ENCODE measurements at regions not wholly inside any gene's neighbourhood (a gene's known extent, or its start where the extent isn't known, plus 50 kb on each side); places are given as distances from the start of the nearest gene placed in this dataset.

- no peak for TF ChIP-seq CTCF (IDR thresholded peaks at IDR 0.05)
- intact Hi-C loops (cut with DNase I), result no loop called here
- Histone ChIP-seq H3K4me1 (no peaks in the 10 kb centered on the region), H3K27ac (no peak overlapping the region), H3K9me3 (no peaks in the 10 kb centered on the region), H3K4me3 (no peak overlapping the region), H3K9ac (ENCODE audit: low read depth in 2 of 2, low read length in 2 of 2) (no peak overlapping the region), H3K27me3 (no peaks in the 10 kb centered on the region), H3K36me3 (no peaks in the 10 kb centered on the region)
- no peak for DNase-seq
These were observed 101.2 kb upstream of the STXBP5 start for GRCh38 chr6:147103007-147103406.

GRCh38 chr6:147103694-147104093, 100.5 kb upstream of the STXBP5 start:
- no peaks in the 10 kb centered on the region for H3K9me3 ChIP-seq
- intact Hi-C loops (cut with DNase I), result no loop called here
- H3K36me3 ChIP-seq, result no peaks in the 10 kb centered on the region
- H3K4me1 ChIP-seq, result no peaks in the 10 kb centered on the region
- H3K27me3 ChIP-seq, result no peaks in the 10 kb centered on the region
- H3K9ac ChIP-seq (ENCODE audit: low read depth in 2 of 2, low read length in 2 of 2), result no peak overlapping the region
- no peak overlapping the region for H3K27ac ChIP-seq
- DNase-seq, result no peak
- H3K4me3 ChIP-seq, result no peak overlapping the region
- TF ChIP-seq CTCF (IDR thresholded peaks at IDR 0.05), result no peak

GRCh38 chr6:147105786-147106185, 98.4 kb upstream of the STXBP5 start:
- no peak overlapping the region for H3K27ac ChIP-seq
- TF ChIP-seq CTCF (IDR thresholded peaks at IDR 0.05), result no peak

GRCh38 chr6:147106759-147107401, 97.3 kb upstream of the STXBP5 start:
- Histone ChIP-seq H3K36me3 (no peaks in the 10 kb centered on the region), H3K27ac (no peak overlapping the region), H3K4me3 (no peak overlapping the region), H3K4me1 (no peaks in the 10 kb centered on the region), H3K27me3 (no peaks in the 10 kb centered on the region), H3K9me3 (no peaks in the 10 kb centered on the region), H3K9ac (ENCODE audit: low read depth in 2 of 2, low read length in 2 of 2) (no peak overlapping the region)
- DNase-seq, result no peak
- intact Hi-C loops (cut with DNase I), result no loop called here
- TF ChIP-seq CTCF (IDR thresholded peaks at IDR 0.05), result no peak

More at GRCh38 chr6:147105786-147106185, 98.4 kb upstream of the STXBP5 start:
- Histone ChIP-seq H3K4me3 (no peak overlapping the region), H3K27me3 (no peaks in the 10 kb centered on the region), H3K9ac (ENCODE audit: low read depth in 2 of 2, low read length in 2 of 2) (no peak overlapping the region), H3K36me3 (no peaks in the 10 kb centered on the region), H3K4me1 (no peaks in the 10 kb centered on the region), H3K9me3 (no peaks in the 10 kb centered on the region)
- intact Hi-C loops (cut with DNase I), result no loop called here
- no peak for DNase-seq

- Histone ChIP-seq H3K4me1 (no peaks in the 10 kb centered on the region), H3K36me3 (no peaks in the 10 kb centered on the region), H3K4me3 (no peak overlapping the region), H3K9ac (ENCODE audit: low read depth in 2 of 2, low read length in 2 of 2) (no peak overlapping the region), H3K27me3 (no peaks in the 10 kb centered on the region), H3K9me3 (no peaks in the 10 kb centered on the region), H3K27ac (no peak overlapping the region)
- DNase-seq, result no peak
- intact Hi-C loops (cut with DNase I), result no loop called here
- no peak for TF ChIP-seq CTCF (IDR thresholded peaks at IDR 0.05)
These were observed 95.8 kb upstream of the STXBP5 start for GRCh38 chr6:147108259-147108910.
